HG02642 (cell line): ENCODE measurements at regions not wholly inside any gene's neighbourhood (a gene's known extent, or its start where the extent isn't known, plus 50 kb on each side); places are given as distances from the start of the nearest gene placed in this dataset.

Experiments used
- ATAC-seq: cut with Tn5 transposase; IDR thresholded peaks from one replicate; pipeline ENCODE4 v1.9.1; 2021; ENCODE audit warnings: mild to moderate bottlenecking; ENCODE audit not compliant: unreplicated experiment, poor library complexity

DNA sequence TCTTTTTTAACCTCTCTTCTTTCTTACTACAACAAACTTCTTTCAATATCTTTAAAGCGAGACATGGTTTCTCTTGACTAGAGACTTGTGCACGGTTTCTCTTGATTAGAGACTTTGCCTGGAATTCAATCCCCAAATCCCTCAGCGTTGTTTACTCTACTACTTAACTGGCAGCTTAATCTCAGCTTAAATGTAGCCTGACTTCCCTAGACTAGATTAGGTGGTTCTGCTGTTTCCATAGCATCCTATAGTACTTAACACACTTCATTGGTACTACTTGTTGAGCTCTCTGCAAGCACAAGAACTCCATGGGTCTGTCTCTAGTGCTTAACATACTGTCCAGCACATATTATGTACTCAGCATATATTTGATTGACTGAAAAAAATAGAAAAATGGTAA, 168.2 kb upstream of the GPR149 start:
- no peak for ATAC-seq

DNA sequence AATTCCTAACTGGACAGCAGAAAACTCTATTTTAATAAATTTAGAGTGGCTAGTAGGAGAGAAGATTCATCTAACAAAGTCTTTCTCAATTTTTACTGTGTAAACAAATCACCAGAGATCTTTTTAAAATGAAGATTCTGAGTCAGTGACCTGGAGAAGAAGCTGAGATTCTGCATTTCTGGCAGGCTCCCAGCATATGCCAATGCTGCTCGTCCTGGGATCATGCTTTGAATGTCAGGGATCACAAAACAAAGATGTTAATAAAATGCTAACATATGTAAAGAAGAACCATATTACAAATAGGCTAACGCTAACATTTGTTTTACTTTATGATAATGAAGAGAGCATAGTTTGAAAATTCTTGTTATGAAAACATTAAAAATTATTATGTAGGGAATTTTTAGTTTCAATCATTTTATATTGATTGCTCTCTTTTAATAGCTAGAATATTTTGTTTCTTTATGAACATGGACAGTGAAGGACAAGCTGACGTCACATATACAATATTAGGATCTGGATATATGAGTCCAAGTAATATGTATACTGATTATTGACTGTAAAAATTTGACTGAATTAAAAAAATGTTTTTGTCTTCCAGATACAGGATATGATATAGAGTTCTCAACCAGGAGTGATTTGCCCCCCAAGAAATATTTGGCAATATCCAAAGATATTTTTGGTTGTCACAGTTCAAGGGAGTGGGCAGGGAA, 160.8 kb upstream of the GPR149 start:
- ATAC-seq = no peak

DNA sequence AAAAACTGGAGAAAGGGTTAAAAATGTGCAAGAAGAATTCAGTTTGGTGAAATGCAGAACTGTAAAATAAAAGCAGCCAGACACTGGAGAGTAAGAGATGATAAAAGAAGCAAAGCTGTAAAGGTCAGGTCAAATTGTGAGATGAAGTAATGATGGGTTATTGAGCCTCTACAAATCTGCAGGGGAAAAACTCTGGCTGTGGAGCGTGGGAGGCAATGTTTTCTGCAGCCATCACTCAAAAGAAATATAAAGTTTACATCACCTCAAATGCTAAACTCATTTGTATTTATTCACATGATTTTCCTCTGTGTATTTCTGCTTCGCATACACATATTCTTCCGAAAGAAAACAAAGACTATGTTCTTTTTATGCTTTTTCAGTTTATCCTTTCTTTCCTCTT, 158.8 kb upstream of the GPR149 start:
- no peak for ATAC-seq

DNA sequence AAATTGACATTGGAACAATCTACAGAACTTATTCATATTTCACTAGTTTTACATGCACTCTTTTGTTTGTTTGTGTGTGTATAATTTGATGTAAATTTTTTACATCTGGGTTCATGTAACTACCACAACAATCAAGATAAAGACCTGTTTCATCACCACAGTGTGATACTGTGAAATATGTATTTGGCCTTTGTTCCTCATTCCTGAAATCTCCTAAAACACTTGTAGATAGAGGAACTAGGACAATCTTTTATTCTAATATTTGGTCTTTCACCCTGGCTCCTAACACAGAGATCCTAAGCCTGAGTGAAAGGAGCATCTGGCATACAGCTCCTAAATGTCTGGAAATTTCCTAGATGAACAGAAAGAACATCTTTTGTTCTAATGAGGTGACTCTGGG, 155.0 kb upstream of the GPR149 start:
- no peak for ATAC-seq

DNA sequence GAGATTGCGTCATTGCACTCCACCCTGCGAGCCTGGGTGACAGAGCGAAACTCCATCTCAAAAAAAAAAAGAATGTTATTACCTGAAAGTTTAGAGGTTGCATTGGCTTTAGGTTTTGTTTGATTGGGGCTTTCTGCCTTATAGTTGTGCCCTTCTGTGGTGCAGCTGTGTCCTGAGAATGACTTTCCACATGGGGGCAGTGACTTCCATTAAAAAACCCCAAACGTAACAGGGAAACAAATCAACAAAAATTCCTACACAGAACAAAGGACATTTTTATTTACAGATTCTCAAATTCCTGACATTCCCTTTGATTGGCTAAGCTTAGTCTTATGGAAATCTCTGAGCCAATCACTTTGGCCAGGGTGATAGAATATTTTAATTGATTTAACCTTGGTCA, 154.1 kb upstream of the GPR149 start:
- ATAC-seq = no peak

DNA sequence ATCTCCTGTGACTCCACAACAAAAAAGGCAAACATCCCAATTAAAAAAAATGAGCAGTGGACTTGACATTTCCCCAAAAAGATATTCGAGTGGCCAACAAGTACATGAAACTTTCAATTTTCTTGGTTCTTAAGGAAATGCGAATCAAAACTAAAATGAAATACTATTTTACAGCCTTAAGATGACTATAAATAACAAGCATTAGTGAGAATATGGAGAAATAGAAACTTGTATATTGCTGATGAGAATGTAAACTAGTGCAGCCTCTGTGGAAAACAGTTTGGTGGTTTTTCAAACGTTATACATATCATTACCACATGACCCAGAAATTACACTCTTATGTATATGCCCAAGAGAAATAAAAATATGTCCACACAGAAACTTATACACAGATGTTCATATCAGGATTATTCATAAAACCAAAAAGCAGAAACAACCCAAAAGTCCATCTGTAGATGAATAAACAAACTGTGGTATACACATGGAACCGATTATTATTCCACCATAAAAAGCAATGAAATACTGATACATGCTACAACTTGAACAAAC, 153.2 kb upstream of the GPR149 start:
- no peak for ATAC-seq

DNA sequence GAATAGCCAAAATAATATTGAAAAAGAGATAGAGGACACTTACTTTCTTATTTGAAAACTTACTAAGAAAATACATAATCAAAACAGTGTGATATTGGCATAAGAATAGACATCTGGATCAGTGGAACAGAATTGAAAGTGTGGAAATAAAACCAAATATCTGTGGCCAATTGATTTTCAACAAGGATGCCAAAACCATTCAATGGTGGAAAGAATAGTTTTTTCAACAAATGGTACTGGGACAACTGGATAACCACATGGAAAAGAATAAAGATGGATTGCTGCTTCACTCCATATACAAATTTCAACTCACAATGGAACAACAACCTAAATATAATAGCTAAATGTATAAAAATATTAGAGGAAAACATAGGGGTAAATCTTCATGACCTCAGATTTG, 152.5 kb upstream of the GPR149 start:
- ATAC-seq = no peak

DNA sequence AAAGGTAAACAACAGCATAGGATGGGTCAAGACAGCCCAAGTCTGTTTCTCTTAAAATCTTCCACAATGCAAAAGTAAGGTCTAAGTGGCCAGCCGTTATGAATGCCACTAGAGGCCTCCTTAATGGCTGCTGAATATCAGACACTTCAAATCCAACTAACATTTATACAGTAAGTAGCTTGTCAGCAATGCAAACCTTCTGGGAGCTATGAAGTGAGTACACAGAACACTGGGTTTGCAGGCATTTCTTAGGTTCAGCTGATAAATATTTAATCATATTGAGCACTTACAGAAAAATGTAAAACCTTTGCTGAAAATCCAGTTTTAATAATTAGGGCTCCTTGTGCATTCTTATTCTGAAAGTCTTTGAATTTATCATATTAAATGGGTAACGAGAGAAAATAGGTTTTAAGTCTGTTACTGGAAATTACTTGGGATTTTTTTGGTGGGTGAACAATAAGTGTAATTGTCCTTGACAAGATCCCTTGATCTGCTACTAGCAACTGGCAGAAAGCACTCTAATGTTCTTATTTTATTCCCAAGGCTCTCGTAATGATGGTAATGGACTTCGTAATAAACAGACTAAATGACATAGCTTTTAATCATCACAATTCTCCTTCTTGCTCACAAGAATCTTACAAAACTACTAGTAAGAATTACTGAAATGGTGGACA, 141.7 kb upstream of the GPR149 start:
- ATAC-seq = no peak

DNA sequence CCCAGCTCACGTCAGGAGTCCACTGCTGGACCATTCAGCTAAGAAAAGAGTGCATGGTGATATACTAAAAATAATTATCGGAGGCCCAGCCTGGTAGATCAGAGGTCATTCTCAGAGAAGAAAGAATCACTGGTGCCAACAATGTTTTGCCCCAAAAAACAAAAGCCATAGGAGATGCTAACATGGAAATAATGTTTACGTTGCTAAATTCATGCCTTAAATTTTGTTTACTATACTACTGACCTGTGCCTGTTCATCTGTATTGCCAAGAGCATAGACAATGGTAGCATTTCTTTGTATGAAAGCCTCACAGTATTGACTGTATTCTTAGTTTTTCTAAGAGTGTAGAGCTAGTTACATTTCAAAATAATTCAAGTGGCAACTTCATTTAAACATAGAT, 138.1 kb upstream of the GPR149 start:
- no peak for ATAC-seq

DNA sequence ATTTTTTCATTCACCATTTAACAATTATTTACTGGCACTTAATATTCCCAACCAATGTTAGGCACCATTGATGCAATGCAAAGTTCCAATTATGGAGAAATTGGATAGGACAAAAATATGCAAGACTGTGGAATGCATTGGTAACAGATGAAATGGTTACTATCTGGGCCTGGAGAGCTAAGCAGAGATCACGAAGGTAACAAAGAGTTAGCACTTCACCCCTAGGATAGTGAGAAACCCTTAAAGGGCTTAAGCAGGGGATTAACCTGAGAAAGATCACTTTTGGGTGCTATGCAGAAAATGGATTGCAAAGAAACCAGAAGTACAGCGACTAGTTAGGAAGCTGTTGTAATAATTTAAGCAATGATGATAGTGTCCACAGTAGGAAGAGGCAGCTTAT, 129.6 kb upstream of the GPR149 start:
- ATAC-seq = no peak

DNA sequence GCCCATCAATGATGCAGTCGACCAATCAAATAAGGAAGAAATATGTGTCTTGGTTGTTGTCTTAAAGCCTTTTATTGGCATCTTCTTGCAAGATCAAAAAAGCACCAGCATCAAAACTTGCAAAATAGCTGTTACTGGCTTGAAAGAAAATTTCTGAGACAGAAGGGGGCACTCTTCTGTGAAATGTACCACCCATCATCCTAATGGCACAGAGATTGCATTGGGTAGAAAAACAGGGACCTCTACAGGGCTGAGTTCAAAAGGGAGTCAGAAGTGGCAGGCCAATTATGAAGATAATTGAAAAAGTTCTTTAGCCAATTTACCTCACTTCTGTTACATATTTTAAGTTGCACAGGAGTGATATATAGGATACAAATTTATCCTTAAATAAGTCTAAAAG, 122.3 kb upstream of the GPR149 start:
- no peak for ATAC-seq

DNA sequence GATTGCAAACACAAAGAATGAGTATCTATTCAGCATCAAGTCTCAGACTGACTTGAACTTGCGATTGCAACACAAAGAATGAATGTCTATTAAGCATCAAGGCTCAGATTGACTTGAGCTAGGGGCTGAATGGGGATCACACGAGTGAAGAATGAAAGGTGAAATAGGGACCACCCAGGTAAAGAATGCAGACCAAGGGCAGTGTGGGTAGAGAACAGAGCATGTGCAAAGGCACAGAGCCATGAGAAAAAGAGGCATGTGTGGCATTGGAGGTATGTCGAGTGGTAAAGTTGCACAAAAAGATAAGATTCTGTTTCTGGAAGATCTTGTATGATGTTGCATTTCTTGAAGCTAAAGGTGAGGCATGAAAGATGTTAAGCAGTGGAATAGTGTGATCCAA, 119.4 kb upstream of the GPR149 start:
- no peak for ATAC-seq

DNA sequence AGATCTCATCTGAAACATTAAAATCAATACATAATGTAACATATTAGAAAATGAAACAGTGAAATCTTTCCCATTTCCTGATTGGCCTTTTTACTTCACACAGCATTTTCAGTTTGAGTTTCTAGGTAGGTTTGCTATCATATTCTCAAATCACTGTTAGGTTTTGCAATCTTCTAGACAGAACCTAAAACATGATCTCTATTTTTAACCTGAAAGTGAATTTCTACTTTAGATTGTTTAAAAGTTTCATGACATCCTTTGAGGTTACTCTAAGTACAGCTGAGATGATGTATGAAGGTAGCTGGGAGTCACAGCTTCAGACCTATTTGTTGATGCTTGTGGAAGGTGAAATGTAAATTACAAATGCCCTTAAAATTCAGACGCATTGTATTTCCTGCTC, 118.4 kb upstream of the GPR149 start:
- ATAC-seq = no peak

DNA sequence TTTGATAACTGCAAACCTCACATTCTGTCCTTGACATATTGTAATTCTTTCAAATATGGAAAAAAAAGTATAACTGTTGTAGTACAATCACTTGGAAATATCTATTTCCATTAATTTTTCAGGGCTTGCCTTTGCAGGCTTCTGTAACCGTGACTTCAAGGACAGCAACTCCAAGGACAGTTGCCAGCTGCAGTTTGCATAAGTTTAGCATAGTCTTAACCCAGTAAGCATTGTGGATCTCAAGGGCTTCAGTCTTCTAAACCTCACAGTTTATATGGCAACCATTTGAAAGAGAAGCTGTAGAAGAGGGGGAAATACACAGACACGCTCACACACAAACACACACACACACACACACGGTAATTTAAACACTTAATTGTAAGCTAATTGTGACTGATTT, 112.8 kb upstream of the GPR149 start:
- no peak for ATAC-seq

DNA sequence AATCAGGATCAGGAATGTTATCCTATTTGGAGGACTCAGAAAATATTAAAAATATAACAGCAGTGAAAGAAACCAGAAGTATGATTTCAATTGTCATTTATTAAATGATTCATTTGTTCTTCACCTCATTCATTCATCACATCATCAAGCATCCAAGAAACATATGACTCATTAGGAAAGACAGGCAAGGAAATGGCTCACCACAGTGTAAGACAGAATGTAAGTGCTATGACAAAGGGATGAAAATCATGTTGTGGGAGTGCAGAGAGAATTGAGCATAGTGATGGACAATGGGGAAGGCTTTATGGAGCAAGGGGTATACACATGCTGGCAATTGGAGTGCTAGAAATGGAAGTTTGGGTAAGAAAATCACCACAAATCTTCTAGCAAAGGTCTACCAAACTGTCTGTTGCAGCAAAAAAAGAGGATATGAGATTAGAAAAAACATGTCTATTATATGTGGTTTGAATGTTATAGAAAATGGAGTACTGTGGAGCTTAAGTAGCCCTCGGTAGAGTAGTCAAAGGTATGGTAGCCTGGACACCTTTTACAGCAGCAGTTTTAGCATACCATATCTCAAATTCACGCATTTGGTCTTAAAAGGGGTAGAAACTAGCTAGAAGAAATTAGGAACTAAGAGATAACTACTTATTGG, 111.1 kb upstream of the GPR149 start:
- ATAC-seq = no peak

DNA sequence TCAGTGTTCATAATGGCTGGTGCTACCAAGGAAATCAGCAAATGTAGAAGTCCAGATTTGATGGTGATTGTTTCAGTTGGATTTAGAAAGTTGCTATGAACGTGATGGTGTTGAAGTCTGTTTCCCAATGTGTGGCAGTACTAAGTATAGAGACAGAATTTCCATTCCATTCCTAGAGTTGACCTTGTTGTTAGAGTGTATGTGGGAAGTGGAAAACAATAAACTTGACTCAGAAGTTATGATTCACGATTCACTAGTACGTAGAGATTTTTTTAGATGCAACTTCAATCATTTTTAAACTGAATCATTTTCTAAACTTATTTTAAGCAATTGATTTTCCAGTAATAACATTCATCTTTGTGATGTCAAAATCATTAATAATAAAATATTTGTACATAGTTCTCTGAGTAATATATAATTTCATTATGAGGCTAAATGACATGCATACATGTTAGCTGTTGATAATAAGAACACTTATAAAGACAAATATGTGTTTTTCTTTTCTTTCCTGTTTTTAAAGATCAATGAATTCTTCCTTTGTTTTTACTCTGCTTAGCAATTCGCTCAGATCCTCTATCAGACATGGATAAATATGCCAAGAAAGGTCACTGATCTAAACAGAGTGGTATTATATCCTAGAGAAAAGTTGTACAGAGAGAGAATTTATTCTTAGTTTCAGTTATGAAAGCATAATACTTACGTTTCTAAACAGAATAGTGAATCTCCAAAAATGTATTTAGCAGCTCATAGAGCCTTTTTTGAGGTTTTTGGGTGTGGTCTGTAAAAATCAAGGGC, 108.8 kb upstream of the GPR149 start:
- ATAC-seq = no peak

DNA sequence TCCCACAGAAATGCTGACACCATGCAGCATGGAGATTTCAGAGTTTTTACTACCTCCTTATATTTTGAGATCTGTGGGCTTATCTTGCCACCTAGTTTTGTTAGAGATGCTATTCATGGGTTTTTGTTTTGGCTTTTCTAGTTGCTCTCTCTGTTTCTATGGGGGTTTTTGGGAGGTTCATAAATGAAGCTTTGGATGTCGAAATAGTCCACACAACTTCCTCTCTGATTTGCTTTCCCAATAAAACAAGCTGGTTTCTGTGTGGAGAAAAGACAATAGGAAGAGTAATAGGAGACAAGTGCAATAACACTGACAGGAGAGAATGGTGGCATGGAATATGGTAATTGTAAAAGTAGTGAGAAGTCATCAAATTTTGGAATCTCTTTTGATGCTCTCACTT, 106.8 kb upstream of the GPR149 start:
- ATAC-seq = no peak

DNA sequence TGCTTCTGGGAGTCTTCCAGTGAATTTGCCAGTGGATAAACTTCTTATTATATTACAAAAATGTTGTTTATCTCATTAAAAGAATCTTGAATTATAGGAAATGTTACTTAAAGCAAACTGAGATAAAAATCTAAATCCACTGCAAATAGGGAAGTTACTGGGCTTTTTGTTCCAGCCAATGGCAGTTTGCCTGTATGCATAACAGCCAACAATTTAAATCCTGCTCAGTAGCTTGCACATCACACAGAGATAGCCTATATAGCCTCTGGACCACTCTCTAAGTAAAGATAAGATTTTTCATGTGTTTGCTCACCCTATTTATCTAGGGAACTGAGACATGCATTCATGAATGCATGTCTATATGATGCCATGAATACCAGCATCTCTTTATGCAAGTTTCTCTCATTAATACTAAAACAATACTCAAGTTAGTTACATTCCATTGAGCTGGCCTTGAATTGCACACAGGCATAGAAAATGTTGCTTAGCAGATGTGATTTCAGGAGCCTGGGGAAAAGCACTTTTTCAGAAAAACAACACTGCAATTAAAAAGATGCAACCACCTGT, 92.1 kb upstream of the GPR149 start:
- no peak for ATAC-seq

DNA sequence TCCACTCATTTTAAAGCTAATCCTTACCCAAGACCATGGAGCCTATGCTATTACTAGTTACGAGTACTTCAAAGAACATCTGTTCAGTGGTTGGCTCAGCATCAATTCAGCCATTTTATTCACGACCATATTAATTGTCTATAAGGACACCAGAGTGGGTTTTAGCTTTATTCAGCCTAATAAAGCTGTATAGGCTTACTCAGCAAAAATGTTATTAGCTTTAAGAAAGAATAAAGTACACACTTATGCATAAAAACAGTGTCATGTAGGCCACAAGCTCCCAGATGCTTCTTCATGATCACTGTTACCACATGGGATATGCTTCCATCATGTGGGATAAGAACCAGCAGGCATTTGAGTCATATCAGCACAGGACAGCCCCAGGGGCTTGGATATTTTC, 87.4 kb upstream of the GPR149 start:
- ATAC-seq = no peak

DNA sequence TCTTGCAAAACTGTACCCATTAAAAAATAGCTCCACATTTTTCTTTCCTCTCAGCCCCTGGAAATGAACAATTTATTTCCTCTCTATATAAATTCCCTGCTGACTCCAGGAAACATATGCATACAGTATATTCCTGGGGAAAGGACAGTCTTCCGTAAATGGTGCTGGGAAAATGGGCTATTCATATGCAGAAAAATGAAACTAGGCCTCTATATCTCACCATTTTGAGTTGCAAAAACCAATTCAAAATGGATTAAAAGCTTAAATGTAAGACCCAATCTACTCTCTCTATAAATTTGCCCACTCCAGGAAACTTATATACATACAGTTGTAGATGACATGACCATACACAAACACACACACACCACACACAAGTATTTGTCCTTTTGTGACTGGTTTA, 85.9 kb upstream of the GPR149 start:
- ATAC-seq = no peak
